HEK293 (cell line): ENCODE measurements at regions not wholly inside any gene's neighbourhood (a gene's known extent, or its start where the extent isn't known, plus 50 kb on each side); places are given as distances from the start of the nearest gene placed in this dataset.
A peak's percentile ranks its signal among the peaks of the same experiment; 100 is the strongest.

Experiments
- ATF2 ChIP-seq: fragments of 450-650 bp; formaldehyde crosslinking; IDR thresholded peaks from 2 replicates; pipeline ENCODE4 v1.5.1; 2016; ENCODE audit warnings: missing biosample characterization, missing genetic modification characterization, low read depth
- KLF1 ChIP-seq: fragments of 450-650 bp; formaldehyde crosslinking; IDR thresholded peaks from 2 replicates; pipeline ENCODE4 v1.5.1; 2016; ENCODE audit warnings: missing biosample characterization, missing genetic modification characterization
- KLF9 ChIP-seq: fragments of 450-650 bp; formaldehyde crosslinking; IDR thresholded peaks from 2 replicates; pipeline ENCODE4 v1.5.1; 2016; ENCODE audit warnings: missing biosample characterization, missing genetic modification characterization, low read depth
- PATZ1 ChIP-seq: fragments of 450-650 bp; formaldehyde crosslinking; IDR thresholded peaks from 2 replicates; pipeline ENCODE4 v1.5.1; 2016; ENCODE audit warnings: missing biosample characterization, missing genetic modification characterization
- SCRT1 ChIP-seq: fragments of 450-650 bp; formaldehyde crosslinking; IDR thresholded peaks from 2 replicates; pipeline ENCODE4 v1.5.1; 2016; ENCODE audit warnings: missing biosample characterization, missing genetic modification characterization, borderline replicate concordance
- TCF7L2 ChIP-seq: IDR thresholded peaks from 2 replicates; pipeline ENCODE4 v1.6.1; 2011; ENCODE audit warnings: low read depth, mild to moderate bottlenecking, inconsistent platforms, low read length, moderate library complexity, borderline replicate concordance
- YY1 ChIP-seq: fragments of 450-650 bp; formaldehyde crosslinking; IDR thresholded peaks from 2 replicates; pipeline ENCODE4 v1.5.1; 2018; ENCODE audit warnings: missing biosample characterization, missing genetic modification characterization
- ZNF157 ChIP-seq: fragments of 450-650 bp; formaldehyde crosslinking; IDR thresholded peaks from 2 replicates; pipeline ENCODE4 v1.5.1; 2016; ENCODE audit warnings: missing biosample characterization, missing genetic modification characterization
- ZNF24 ChIP-seq: fragments of 450-650 bp; formaldehyde crosslinking; IDR thresholded peaks from 2 replicates; pipeline ENCODE4 v1.5.1; 2016; ENCODE audit warnings: missing biosample characterization, missing genetic modification characterization
- ZNF596 ChIP-seq: fragments of 450-650 bp; IDR thresholded peaks from 2 replicates; pipeline ENCODE4 v1.5.0; 2018; ENCODE audit warnings: missing biosample characterization, mild to moderate bottlenecking, missing genetic modification characterization, moderate library complexity
- ZNF610 ChIP-seq: fragments of 450-650 bp; formaldehyde crosslinking; IDR thresholded peaks from 2 replicates; pipeline ENCODE4 v1.5.1; 2016; ENCODE audit warnings: missing biosample characterization, missing genetic modification characterization, borderline replicate concordance
- TF ChIP-seq, protein P1 (sequence below): fragments of 450-650 bp; formaldehyde crosslinking; IDR thresholded peaks from 2 replicates; pipeline ENCODE4 v1.5.1; 2016; ENCODE audit warnings: missing biosample characterization, missing genetic modification characterization
- TF ChIP-seq, protein P2 (sequence below): fragments of 450-650 bp; formaldehyde crosslinking; IDR thresholded peaks from 2 replicates; pipeline ENCODE4 v1.5.1; 2016; ENCODE audit warnings: missing biosample characterization, missing genetic modification characterization

DNA sequence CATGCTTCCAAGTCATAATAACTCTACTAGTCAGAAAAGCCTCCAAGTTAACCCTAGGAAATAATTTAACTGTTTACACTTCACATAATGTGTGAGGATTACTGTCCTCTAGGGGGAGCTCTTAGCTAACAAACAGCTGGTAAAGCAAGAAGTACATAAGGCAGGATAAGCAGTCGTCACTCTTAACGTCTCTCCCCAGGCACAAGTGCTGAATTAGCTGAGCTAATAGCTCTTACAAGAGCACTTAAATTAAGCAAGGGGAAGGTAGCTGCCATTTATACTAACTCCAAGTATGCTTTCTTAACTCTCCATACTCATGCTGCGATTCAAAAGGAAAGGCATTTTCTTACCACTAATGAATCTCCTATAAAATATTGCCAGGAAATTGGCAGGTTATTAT, 79.3 kb upstream of the TSPAN11 start:
- TF ChIP-seq ZNF596 (tag by site-specific recombination): no peak
- no peak for TF ChIP-seq ZNF610 (tag by site-specific recombination)
- TF ChIP-seq, protein P1, sequence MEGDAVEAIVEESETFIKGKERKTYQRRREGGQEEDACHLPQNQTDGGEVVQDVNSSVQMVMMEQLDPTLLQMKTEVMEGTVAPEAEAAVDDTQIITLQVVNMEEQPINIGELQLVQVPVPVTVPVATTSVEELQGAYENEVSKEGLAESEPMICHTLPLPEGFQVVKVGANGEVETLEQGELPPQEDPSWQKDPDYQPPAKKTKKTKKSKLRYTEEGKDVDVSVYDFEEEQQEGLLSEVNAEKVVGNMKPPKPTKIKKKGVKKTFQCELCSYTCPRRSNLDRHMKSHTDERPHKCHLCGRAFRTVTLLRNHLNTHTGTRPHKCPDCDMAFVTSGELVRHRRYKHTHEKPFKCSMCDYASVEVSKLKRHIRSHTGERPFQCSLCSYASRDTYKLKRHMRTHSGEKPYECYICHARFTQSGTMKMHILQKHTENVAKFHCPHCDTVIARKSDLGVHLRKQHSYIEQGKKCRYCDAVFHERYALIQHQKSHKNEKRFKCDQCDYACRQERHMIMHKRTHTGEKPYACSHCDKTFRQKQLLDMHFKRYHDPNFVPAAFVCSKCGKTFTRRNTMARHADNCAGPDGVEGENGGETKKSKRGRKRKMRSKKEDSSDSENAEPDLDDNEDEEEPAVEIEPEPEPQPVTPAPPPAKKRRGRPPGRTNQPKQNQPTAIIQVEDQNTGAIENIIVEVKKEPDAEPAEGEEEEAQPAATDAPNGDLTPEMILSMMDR (tag by site-specific recombination): peak; percentile 57
- TF ChIP-seq KLF9 (tag by site-specific recombination): no peak
- TF ChIP-seq TCF7L2: no peak
- no peak for TF ChIP-seq SCRT1
- TF ChIP-seq KLF1 (tag by site-specific recombination): no peak
- TF ChIP-seq, protein P2, sequence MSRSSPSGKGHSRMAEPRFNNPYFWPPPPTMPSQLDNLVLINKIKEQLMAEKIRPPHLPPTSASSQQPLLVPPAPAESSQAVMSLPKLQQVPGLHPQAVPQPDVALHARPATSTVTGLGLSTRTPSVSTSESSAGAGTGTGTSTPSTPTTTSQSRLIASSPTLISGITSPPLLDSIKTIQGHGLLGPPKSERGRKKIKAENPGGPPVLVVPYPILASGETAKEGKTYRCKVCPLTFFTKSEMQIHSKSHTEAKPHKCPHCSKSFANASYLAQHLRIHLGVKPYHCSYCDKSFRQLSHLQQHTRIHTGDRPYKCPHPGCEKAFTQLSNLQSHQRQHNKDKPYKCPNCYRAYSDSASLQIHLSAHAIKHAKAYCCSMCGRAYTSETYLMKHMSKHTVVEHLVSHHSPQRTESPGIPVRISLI (tag by site-specific recombination): no peak
- no peak for TF ChIP-seq PATZ1
- TF ChIP-seq ATF2: no peak
- TF ChIP-seq ZNF157 (tag by site-specific recombination): no peak
- no peak for TF ChIP-seq YY1 (tag by site-specific recombination)
- TF ChIP-seq ZNF24 (tag by site-specific recombination): no peak
